H1 (cell line): ENCODE measurements at regions not wholly inside any gene's neighbourhood (a gene's known extent, or its start where the extent isn't known, plus 50 kb on each side); places are given as distances from the start of the nearest gene placed in this dataset.

ENCODE experiments used
- CTCF ChIA-PET: fragments of 300-600 bp; sonication (Branson Sonifier 250); formaldehyde crosslinking; loops from one replicate; lab custom pipeline; 2021; ENCODE audit not compliant: partially characterized antibody; lab: Charles Lee
- POLR2A ChIA-PET: fragments of 300-600 bp; sonication (Branson Sonifier 250); formaldehyde crosslinking; loops from one replicate; lab custom pipeline; 2021; ENCODE audit warnings: inconsistent platforms; ENCODE audit not compliant: partially characterized antibody; lab: Charles Lee
- DNase-seq, 2 experiments: peaks; one replicate each; pipeline versions ENCODE4 v3.0.0 to v3.0.0-alpha.2; 2010 to 2022; ENCODE audit warnings: low spot score in 2 of 2, low read depth in 1 of 2, mixed read lengths in 1 of 2
- FAIRE-seq: peaks from 2 replicates; lab custom pipeline; 2011; peaks lifted over from hg19 to GRCh38; lab: Jason Lieb, UNC
- H2AFZ ChIP-seq: 2 replicates; pipeline ENCODE4 v1.8.1; 2012; ENCODE audit warnings: low read length, inconsistent platforms
- H2AK5ac ChIP-seq: 2 replicates; pipeline ENCODE4 v1.6.1; 2013; ENCODE audit warnings: low read depth, low read length
- H2BK120ac ChIP-seq: replicated peaks from 2 replicates; pipeline ENCODE3; 2013; ENCODE audit warnings: low read depth, low read length, inconsistent platforms
- H2BK12ac ChIP-seq: 2 replicates; pipeline ENCODE4 v1.6.1; 2013; ENCODE audit warnings: low read depth, low read length
- H2BK15ac ChIP-seq: 2 replicates; pipeline ENCODE4 v1.6.1; 2013; ENCODE audit warnings: low read length
- H2BK20ac ChIP-seq: 2 replicates; pipeline ENCODE4 v1.6.1; 2013; ENCODE audit warnings: low read length
- H2BK5ac ChIP-seq: 2 replicates; pipeline ENCODE4 v1.6.1; 2013; ENCODE audit warnings: low read depth, low read length
- H3K14ac ChIP-seq: 2 replicates; pipeline ENCODE4 v1.6.1; 2013; ENCODE audit warnings: inconsistent platforms; ENCODE audit not compliant: insufficient read length
- H3K18ac ChIP-seq: 2 replicates; pipeline ENCODE4 v1.6.1; 2013; ENCODE audit warnings: low read length; ENCODE audit errors: extremely low read depth
- H3K23ac ChIP-seq: 2 replicates; pipeline ENCODE4 v1.6.1; 2013; ENCODE audit warnings: inconsistent platforms; ENCODE audit not compliant: insufficient read length
- H3K23me2 ChIP-seq: 2 replicates; pipeline ENCODE4 v1.6.1; 2013; ENCODE audit warnings: low read depth, low read length
- H3K27ac ChIP-seq: 2 replicates; pipeline ENCODE4 v1.6.1; 2011; ENCODE audit warnings: low read depth, low read length, inconsistent platforms
- H3K27me3 ChIP-seq, 4 experiments: replicated peaks in 1 of 4; 1 replicate in 1 of 4; 2 replicates in 3 of 4; pipeline versions ENCODE4 v1.6.1 to v1.8.1; 2011 to 2013; ENCODE audit warnings: low read length in 3 of 4, mild to moderate bottlenecking in 3 of 4, inconsistent platforms in 2 of 4, mixed read lengths in 2 of 4, moderate library complexity in 1 of 4; ENCODE audit not compliant: control insufficient read depth in 3 of 4, insufficient read depth in 3 of 4; ENCODE audit errors: extremely low read depth in 1 of 4
- H3K36me3 ChIP-seq, 4 experiments: 2 replicates each; pipeline versions ENCODE4 v1.6.1 to v1.8.1; 2011 to 2013; ENCODE audit warnings: mild to moderate bottlenecking in 4 of 4, low read length in 3 of 4, moderate library complexity in 2 of 4, control low read depth in 1 of 4, inconsistent platforms in 1 of 4; ENCODE audit not compliant: insufficient read depth in 4 of 4, control insufficient read depth in 2 of 4
- H3K4ac ChIP-seq: replicated peaks from 2 replicates; pipeline ENCODE3; 2013; ENCODE audit warnings: low read length, low read depth, mixed read lengths, inconsistent platforms; ENCODE audit not compliant: insufficient read length
- H3K4me1 ChIP-seq, 4 experiments: replicated peaks in 1 of 4; 1 replicate in 1 of 4; 2 replicates in 3 of 4; pipeline versions ENCODE4 v1.6.1 to v1.8.1; 2011 to 2013; ENCODE audit warnings: low read length in 3 of 4, inconsistent platforms in 2 of 4, mixed read lengths in 1 of 4; ENCODE audit not compliant: insufficient read depth in 4 of 4, control insufficient read depth in 3 of 4
- H3K4me2 ChIP-seq, 2 experiments: 2 replicates each; pipeline versions ENCODE4 v1.6.1 to v1.8.1; 2011 to 2013; ENCODE audit warnings: low read depth in 2 of 2, low read length in 2 of 2, control low read depth in 1 of 2, inconsistent platforms in 1 of 2, mild to moderate bottlenecking in 1 of 2; ENCODE audit not compliant: insufficient read depth in 1 of 2
- H3K4me3 ChIP-seq, 4 experiments: fragments of 200-600, 300-600 bp in 1 of 4; sonication (generic), shearing (Covaris generic), sonication (Bioruptor Twin) in 1 of 4; 2 replicates each; pipeline versions ENCODE4 v1.5.1 to v1.8.1; 2011 to 2016; ENCODE audit warnings: low read length in 4 of 4, low read depth in 3 of 4, control low read depth in 2 of 4, inconsistent platforms in 2 of 4, mild to moderate bottlenecking in 2 of 4, mixed read lengths in 1 of 4, moderate library complexity in 1 of 4; ENCODE audit not compliant: insufficient read depth in 2 of 4; ENCODE audit errors: extremely low read depth in 1 of 4
- H3K56ac ChIP-seq: replicated peaks from 2 replicates; pipeline ENCODE3; 2013; ENCODE audit warnings: low read depth, mild to moderate bottlenecking, mixed read lengths, low read length, inconsistent platforms; ENCODE audit not compliant: insufficient read length
- H3K79me1 ChIP-seq: 2 replicates; pipeline ENCODE4 v1.6.1; 2013; ENCODE audit warnings: low read depth, low read length, control low read depth
- H3K79me2 ChIP-seq, 2 experiments: 2 replicates each; pipeline versions ENCODE4 v1.6.1 to v1.8.1; 2012 to 2013; ENCODE audit warnings: low read length in 2 of 2, mild to moderate bottlenecking in 2 of 2, inconsistent platforms in 1 of 2; ENCODE audit not compliant: insufficient read depth in 2 of 2, control insufficient read depth in 1 of 2
- H3K9ac ChIP-seq, 4 experiments: replicated peaks in 1 of 4; 1 replicate in 1 of 4; 2 replicates in 3 of 4; pipeline versions ENCODE4 v1.6.1 to v1.8.1; 2011 to 2013; ENCODE audit warnings: low read depth in 3 of 4, low read length in 3 of 4, control low read depth in 2 of 4, mild to moderate bottlenecking in 2 of 4, moderate library complexity in 2 of 4, inconsistent platforms in 1 of 4; ENCODE audit errors: extremely low read depth in 1 of 4
- H3K9me3 ChIP-seq, 2 experiments: 2 replicates each; pipeline versions ENCODE4 v1.6.1 to v1.8.1; 2012 to 2013; ENCODE audit warnings: mild to moderate bottlenecking in 2 of 2, moderate library complexity in 2 of 2, control low read depth in 1 of 2, inconsistent platforms in 1 of 2, low read depth in 1 of 2, low read length in 1 of 2, mixed read lengths in 1 of 2; ENCODE audit not compliant: insufficient read depth in 2 of 2
- H4K20me1 ChIP-seq, 2 experiments: replicated peaks in 1 of 2; 2 replicates each; pipeline versions ENCODE3 to v1.8.1; 2011 to 2013; ENCODE audit warnings: inconsistent platforms in 2 of 2, low read length in 2 of 2, mild to moderate bottlenecking in 1 of 2; ENCODE audit not compliant: insufficient read depth in 2 of 2, control insufficient read depth in 1 of 2
- H4K5ac ChIP-seq: 2 replicates; pipeline ENCODE4 v1.6.1; 2013; ENCODE audit warnings: low read length, low read depth, mixed read lengths, inconsistent platforms; ENCODE audit not compliant: insufficient read length
- H4K8ac ChIP-seq: 2 replicates; pipeline ENCODE4 v1.8.0; 2013; ENCODE audit warnings: mild to moderate bottlenecking, moderate library complexity, low read length, inconsistent platforms; ENCODE audit not compliant: insufficient read depth; ENCODE audit errors: extremely low read depth
- H4K91ac ChIP-seq: replicated peaks from 2 replicates; pipeline ENCODE3; 2013; ENCODE audit warnings: low read length, mixed read lengths, inconsistent platforms; ENCODE audit not compliant: insufficient read length
- KDM4A ChIP-seq: IDR thresholded peaks from one replicate; pipeline ENCODE4 v1.7.1; 2012; ENCODE audit warnings: low read depth, mild to moderate bottlenecking, moderate library complexity, low read length, inconsistent platforms; ENCODE audit not compliant: severe bottlenecking
- WGBS, 2 experiments: shearing (Covaris generic) in 1 of 2; methylation state at CpG; one replicate each; pipeline versions ENCODE4 v1.1.6 to v1.1.7; 2013 to 2015; ENCODE audit warnings: low lambda C conversion rate in 2 of 2, mixed read lengths in 2 of 2, inconsistent platforms in 1 of 2, low coverage in 1 of 2, missing lambda C conversion rate in 1 of 2; ENCODE audit not compliant: insufficient replicate concordance in 2 of 2, insufficient coverage in 1 of 2, insufficient read length in 1 of 2; ENCODE audit errors: extremely low coverage in 1 of 2, missing lambda C conversion rate in 1 of 2; 5-methylcytosine and 5-hydroxymethylcytosine counted together

- H3K27me3 ChIP-seq = no peaks in the 10 kb centered on the region
- no peak overlapping the region for H2BK15ac ChIP-seq
- no peak overlapping the region for H3K18ac ChIP-seq
- H3K4me3 ChIP-seq = no peak overlapping the region
- no peak overlapping the region for H2BK20ac ChIP-seq
- H3K79me1 ChIP-seq = no peaks in the 10 kb centered on the region
- no peak overlapping the region for H3K9ac ChIP-seq
- DNase-seq (no peak), FAIRE-seq (no peak)
- H3K36me3 ChIP-seq = no peaks in the 10 kb centered on the region
- H2BK12ac ChIP-seq = no peak overlapping the region
- H2AK5ac ChIP-seq = no peak overlapping the region
- no peak overlapping the region for H4K8ac ChIP-seq
- H2AFZ ChIP-seq = no peak overlapping the region
- no peak overlapping the region for H3K23ac ChIP-seq
- no peak overlapping the region for H4K5ac ChIP-seq
- H3K14ac ChIP-seq = no peak overlapping the region
- 85% methylated on average over 3 of the region's 3 CpGs; no CpG with 5 or more reads in 1 of the 2 experiments for WGBS, 2 experiments
- no peak overlapping the region for H2BK120ac ChIP-seq
- no peaks in the 10 kb centered on the region for H3K9me3 ChIP-seq
- no peak for TF ChIP-seq KDM4A
- H3K4ac ChIP-seq = no peak overlapping the region
- CTCF ChIA-PET = no interaction called here
- POLR2A ChIA-PET = no interaction called here
- no peaks in the 10 kb centered on the region for H3K79me2 ChIP-seq
- H3K4me2 ChIP-seq = no peak overlapping the region
- H4K91ac ChIP-seq = no peak overlapping the region
- H3K23me2 ChIP-seq = no peaks in the 10 kb centered on the region
- no peak overlapping the region for H2BK5ac ChIP-seq
- H3K27ac ChIP-seq = no peak overlapping the region
- H3K56ac ChIP-seq = no peak overlapping the region
- H4K20me1 ChIP-seq = no peaks in the 10 kb centered on the region
- no peaks in the 10 kb centered on the region for H3K4me1 ChIP-seq
Observed at GRCh38 chr9:12614488-12614887, 78.7 kb upstream of the TYRP1 start.
